ENCODE measurements at regions not wholly inside any gene's neighbourhood (a gene's known extent, or its start where the extent isn't known, plus 50 kb on each side); places are given as distances from the start of the nearest gene placed in this dataset.
"Not testable (repeated sequence)": the region's sequence is repeated elsewhere in the genome, so short reads cannot be mapped to it uniquely, and the experiment has no call there.

DNA sequence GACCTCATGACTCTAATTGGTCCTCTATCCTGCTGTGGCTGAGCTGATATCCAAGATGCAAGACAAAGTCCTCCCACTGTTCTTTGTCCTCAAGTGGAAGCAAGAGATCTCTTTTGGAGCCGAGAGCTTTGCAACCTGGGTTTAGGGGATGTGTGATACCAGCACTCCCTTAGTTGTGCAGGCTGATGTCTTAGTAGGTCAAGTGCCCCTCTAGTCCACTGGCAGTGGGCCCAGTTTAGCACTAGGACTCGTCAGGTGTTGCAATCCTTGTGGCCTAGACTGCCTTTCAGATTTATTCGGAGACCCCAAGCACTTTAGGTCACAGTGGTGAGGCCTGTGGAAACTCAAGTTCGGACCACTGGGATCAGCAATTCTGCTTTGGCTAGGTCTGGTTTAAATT lies 64.0 kb downstream of the GPRASP3 start:
- no peak for DNase-seq

DNA sequence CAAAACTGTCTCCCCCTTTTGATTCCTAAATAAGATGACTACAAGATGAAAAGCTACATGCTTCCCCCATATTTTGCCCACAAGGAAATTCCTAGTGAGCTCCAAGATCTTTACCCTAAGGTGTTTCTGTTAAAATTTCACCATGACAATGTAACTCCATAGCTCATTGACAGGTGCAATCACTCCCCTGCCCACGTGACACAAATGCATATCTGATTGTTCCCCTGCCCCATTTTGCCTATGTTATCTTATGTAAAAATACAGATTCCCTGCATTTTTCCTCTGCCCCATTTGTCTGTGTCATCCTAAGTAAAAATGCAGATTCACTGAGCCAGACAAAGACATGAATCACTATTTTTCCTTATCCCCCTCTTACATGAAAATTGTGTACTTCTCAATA lies 66.7 kb downstream of the GPRASP3 start:
- no peak for DNase-seq

DNA sequence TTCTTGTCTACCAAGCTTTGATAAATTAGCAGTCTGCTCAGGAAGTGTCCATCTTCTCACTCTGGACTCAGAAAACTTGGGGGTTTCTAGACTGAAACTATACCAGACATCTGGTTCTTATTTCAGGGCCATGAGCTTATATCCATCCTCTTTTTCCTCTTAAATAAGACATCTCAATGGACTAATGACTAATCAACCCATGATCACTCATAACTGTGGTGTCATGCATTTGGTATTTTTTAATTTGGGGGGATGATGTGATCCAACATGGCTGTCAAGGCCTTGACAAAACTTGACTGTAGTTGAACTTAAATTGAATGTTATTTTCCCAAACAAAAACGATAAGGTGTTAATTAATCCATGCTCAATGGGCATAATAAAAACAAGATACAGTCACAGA lies 87.8 kb downstream of the GPRASP3 start:
- no peak for DNase-seq

DNA sequence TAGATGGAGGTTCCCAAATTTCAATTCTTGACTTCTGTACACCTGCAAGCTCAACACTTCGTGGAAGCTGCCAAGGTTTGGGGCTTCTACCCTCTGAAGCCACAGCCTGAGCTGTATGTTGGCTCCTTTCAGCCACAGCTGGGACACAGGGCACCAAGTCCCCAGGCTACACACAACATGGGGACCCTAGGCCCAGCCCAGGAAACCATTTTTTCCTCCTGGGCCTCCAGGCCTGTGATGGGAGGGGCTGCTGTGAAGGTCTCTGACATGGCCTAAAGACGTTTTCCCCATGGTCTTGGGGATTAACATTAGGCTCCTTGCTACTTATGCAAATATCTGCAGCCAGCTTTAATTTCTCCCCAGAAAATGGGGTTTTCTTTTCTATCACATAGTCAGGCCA lies 97.7 kb downstream of the GPRASP3 start:
- not testable (repeated sequence) for DNase-seq

DNA sequence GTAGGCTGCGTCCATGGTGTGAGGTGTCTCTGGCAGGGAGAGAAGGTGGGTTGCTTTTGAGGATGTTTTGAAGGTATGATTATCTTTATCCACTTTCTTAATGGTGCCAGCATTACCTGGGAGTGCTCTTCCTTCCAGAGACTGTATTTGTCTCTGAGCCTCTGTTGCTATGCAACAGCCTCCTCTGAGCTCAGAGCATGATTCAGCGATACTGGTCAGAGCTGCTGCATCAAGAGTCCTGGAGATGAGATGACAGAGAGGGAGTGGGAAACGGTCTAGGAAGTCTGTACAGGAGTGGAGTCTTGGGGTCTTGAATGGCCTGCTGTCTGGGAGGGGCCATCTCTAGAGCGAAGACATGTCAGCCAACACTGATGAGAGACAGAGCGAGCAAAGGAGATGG lies 104.4 kb upstream of the RAB40AL start:
- DNase-seq = no peak

DNA sequence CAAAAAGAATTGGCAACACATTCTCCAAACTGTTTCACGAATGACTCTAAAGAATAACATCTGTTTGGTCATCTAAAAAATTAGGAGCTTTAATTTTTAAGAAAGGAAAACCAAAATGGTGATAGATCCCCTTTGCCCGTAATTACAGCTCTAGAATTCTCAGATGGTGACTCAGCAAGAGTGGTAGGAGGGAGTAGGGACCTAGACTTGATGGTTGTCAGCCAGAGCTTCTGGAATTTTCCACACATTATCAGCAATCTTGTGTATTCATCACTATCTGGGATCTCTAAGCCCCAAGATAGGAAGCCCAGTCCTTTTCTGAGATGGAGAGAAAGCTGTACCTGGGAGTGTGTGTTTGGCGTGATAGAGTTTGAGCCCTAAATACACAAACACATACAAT lies 103.9 kb upstream of the RAB40AL start:
- no peak for DNase-seq

DNA sequence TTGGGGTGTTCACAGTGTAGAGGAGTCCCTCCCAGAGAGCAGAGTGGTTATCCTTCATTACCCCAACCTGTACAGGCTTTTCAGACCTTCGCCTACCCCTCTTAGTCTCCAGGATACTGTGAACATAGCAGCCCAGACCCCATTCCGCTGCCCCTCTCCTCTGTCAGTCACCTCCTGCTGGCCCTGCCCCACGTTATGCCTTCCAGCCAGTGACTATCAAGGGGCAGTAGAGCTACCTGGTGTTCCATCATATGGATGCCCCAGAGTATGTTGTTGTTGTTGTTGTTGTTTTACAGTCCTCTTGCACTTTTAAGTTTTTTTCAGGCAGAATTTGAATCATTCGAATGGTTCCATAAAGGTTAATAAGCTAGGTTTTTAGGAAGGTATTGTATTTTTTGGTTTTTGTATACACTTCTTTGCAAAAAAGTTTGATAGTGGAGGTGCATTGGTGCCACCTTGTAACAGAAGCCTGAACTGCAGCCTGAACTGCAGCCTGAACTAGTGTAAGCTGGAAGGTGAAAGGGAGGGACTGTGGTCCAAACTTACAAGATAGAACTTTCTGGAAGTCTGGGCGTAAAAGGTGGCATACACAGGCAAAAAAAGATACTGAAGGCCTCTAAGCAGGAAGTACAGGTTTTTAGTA lies 101.4 kb upstream of the RAB40AL start:
- DNase-seq = no peak

DNA sequence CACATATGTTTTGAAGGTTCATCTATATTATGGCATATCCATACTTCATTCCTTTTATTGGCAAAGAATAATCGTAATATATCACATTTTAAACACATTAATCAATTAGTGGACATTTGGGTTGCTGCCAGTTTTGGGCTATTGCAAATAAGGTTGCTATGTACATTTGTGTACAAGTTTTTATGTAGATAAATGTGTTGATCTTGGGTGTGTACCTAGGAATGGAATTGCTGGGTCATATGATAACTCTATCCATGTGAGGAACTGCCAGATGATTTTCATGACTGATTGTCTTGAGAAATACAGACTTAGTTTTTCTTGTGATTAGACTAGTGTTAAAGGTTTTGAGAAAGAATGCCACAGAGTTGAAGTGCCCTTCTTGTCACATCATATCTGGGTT lies 99.2 kb upstream of the RAB40AL start:
- no peak for DNase-seq

DNA sequence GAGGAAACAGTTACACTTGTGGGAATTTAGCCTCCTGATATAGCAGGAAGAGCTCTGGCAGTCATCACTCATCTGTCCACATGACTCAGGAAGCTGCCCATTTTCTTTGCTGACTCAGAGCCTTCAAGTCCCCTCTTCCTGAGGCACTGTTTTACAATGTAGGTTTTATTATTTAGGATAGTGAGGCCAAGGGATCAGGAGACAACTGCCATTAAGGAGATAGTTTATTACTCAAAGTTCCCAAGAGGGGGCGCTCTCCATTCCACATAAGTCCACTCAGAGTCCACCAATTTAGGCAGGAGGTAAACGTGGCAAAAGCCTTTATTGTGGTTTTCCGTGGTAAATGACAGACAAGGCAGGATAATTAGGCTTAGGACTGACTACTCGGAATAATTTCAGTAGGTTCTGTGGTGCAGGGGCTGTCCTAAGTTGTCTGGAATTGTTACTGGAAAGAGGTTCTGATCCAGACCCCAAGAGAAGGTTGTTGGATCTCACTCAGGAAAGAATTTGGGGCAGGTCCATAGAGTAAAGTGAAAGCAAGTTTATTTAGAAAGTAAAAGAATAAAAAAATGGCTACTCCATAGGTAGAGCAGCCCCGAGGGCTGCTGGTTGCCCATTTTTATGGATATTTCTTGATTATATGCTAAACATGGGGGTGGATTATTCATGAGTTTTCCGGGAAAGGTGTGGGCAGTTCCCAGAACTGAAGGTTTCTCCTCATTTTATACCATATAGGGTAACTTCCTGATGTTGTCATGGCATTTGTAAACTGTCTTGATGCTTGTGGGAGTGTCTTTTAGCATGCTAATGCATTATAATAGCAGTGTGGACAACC lies 96.0 kb upstream of the RAB40AL start:
- DNase-seq = no peak

DNA sequence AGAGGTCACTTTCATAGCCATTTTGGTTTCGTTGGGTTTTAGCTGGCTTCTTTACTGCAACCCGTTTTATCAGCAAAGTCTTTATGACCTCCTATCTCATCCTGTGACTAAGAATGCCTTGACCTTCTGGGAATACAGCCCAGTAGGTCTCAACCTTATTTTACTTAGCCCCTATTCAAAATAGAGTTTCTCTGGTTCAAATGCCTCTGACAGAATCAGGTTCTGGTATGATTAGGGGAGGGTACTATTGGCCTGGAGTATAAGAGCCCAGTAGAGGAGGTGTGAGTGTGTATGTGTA lies 95.4 kb upstream of the RAB40AL start:
- no peak for DNase-seq

DNA sequence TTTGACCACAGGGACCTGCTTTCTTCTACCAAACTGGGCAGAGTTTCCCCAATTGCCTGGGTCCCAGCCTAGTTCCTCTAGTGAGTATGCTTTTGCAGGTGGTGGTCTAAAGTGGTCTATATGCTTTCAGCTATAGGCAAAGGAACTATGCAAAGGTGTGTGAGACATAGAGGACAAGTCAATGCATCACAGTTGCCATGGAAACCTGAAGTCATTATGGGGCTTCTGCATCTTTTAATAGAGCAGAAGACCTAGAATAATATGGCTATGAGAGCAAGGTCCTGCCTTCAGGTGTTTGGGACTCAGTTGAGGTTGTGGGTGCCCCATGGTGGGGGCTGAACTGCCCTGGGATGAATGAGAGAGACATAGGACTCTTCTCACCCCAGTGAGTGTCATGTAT lies 92.1 kb upstream of the RAB40AL start:
- DNase-seq = no peak

DNA sequence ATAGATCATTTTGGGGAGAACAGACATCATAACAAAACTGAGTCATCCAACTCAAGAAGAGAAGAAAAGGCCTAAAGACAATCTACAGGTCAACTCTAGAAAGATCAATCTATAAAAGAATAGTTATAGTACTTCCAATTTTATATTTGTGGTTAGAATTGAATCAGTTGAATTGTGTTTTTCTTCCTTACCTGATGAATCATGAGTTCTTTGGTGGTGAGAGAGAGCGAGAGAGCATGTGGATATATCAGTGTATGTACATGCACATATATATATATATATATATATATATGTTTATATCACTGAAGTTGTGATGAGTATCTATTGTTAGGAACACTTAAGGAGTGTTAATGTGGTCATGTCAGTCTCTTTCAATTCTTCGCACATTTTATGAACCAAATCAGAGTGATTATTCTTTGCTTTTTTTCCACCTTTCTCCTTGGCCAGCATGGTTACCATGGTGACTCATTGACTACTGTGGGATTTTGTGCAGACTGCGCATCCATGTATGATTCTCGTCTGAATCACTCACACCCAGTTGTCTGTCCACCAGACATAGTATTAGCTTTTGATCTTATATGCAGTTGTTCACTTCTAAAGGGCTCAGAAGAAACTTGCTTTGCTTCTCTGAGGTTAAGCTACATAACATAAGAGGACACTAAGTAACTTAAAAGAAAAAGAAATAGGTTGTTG lies 90.4 kb upstream of the RAB40AL start:
- no peak for DNase-seq

DNA sequence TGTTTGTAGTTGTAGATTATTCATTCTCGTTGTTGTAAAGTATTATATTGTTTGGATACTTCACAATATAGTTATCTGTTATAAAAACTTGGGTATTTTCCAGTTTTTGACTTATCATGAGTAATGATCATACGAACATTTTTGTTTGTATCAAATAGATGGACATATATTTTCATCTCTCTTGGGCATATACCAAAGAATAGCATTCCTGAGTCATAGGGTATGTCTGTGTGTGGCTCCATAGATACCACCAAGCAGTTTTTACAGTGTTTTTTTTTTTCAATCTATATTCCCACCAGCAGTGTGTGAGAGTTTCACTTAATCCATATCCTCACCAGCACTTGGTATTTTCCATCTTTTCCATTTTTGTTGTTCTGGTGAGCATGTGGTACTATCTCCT lies 89.7 kb upstream of the RAB40AL start:
- no peak for DNase-seq

DNA sequence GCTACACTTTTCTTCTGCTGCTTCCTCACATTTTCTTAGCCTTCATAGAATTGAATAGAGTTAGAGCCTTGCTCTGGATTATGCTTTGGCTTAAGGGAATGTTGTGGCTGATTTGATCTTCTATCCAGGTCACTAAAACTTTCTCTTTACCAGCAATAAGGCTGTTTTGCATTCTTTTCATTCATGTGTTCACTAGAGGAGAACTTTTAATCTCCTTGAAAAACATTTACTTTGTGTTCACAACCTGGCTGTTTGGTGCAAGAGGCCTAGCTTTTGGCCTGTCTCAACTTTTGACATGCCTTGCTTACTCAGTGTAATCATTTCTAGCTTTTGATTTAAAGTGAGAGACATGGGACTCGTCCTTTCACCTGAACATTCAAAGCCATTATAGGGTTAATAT lies 87.7 kb upstream of the RAB40AL start:
- DNase-seq = no peak

DNA sequence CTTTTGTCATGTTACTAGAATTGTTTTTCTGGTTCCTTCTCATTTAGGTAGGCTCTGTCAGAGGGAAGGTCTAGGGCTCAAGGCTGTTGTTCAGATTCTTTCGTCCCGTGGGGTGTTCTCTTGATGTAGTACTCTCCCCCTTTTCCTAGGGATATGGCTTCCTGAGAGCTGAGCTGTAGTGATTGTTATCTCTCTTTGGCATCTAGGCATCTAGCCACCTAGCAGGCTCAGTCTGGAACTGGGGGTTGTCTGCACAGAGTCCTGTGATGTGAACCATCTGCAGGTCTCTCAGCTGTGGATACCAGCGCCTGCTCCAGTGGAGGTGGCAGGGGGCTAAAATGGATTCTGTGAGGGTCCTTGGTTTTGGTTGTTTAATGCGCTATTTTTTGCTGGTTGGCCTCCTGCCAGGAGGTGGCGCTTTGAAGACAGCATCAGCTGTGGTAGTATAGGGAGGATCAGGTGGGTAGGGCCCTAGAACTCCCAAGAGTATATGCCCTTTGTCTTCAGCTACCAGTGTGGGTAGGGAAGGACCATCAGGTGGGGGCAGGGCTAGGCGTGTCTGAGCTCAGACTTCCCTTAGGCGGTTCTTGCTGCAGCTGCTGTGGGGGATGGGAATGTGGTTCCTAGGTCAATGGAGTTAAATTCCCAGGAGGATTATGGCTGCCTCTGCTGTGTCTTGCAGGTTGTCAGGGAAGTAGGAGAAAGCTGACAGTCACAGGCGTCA lies 78.1 kb upstream of the RAB40AL start:
- not testable (repeated sequence) for DNase-seq

DNA sequence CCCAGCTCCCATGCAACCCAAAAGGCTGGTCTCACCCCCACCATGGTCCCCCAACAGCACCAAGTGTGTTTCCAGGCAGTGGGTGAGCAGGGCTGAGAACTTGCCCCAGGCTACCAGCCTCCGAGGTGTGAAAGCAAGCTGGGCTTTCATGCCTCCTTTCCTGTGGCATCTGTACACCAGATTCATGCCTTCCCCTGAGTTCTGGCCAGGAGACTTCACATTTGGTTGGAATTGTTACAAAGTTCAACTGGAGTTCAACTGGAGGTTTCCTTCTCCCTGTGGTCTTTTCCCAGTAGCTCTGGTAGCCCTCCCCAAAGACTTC lies 77.6 kb upstream of the RAB40AL start:
- DNase-seq = no peak

DNA sequence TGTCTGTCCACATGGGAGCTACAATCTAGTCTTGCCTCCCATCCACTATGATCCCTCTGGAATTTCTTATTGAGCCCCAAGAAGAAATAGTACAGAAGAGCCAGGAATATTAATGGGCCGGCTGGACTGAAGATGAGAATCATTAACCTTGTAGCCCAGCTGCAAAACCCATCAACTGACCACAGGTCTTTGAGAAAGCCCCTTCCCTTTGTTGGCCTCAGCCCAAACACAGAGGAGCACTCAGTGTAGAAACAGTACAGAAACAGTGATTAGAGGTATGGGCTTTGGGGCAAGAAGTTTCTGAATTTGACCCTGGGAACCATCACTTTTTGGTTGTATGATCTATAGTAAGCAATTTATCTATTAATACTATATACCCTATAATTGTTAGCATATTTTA lies 76.8 kb upstream of the RAB40AL start:
- DNase-seq = no peak

DNA sequence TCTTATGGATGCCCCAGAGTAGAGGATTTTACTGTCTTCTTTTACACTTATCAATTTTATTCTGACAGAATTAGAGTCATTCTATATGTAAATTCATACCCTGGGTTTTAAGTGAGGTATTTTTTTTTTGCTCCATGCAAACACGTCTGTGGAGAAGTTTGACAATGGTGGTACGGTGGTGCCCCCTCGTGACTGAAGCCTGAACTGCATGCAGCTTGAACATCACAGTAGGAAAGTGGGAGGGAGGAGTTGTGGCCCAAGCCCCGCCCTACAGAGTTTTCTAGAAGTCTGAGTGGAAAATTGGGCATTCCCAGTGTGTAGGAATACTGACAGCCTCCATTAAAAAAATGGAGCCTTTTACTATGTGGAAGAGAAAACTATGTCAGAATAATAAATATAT lies 73.3 kb upstream of the RAB40AL start:
- DNase-seq = peak; percentile 72

DNA sequence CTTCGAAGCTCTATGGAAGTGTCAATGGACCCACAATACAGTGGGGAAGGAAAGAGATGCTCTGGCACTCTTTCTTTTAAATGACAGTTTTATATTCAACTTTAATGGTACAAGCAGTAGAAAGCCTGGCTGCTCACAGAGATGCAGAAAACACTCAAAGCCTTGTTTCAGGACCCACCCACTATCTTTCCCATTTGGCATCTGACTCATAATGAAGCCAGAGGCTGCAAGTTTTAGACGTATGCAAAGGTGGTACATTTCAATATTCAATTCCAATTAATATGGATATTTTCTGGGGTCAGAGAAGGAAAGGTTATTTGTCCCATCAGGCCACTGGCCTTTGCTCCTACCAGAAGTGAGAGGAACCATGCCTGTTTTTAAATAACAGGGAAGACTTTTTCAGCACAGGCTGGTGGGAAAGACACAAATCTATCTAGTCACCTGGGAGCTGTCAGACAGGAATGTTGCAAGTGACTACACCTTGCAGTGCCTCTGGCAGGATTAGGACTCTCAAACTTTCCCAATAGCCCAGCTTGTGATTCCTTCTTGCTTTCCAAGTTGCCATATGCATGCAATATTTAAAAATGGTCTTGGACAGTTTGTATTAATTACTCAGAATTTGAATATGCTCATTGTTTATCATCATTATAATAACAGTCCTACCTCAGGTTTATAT lies 70.0 kb upstream of the RAB40AL start:
- no peak for DNase-seq

DNA sequence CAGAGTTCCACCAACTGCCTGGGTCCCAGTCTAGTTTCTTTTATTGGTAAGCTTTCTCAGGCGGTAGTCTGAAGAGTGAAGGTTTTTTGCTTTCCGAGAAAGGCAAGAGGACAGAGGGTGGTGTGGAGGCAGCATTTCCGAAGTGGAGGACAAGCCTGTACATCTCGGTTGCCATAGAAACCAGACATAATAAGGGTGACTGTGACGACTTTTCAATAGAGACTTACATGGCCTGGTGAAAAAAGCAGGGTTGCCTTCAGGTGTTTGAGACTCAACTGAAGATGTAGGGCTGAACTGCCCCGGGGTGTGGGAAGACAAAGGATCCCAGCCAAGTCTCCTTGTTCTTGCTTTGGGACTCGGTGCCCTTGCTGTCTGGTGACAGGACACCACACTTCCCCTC lies 53.6 kb upstream of the RAB40AL start:
- DNase-seq = no peak
